BJ (cell line): ENCODE measurements at regions not wholly inside any gene's neighbourhood (a gene's known extent, or its start where the extent isn't known, plus 50 kb on each side); places are given as distances from the start of the nearest gene placed in this dataset.

ENCODE experiments used
- CTCF ChIA-PET: fragments of 350-600 bp; formaldehyde crosslinking; extraction: SDS; loops from one replicate; lab custom pipeline; 2021; ENCODE audit warnings: antibody characterized with exemption, inconsistent platforms; lab: Yijun Ruan, JAX
- POLR2A ChIA-PET: fragments of 300-600 bp; sonication (Branson Sonifier 250); formaldehyde crosslinking; extraction: SDS; loops from one replicate; lab custom pipeline; 2021; ENCODE audit warnings: antibody characterized with exemption; lab: Charles Lee
- DNase-seq: peaks from one replicate; pipeline ENCODE4 v3.0.0-alpha.2; 2011; ENCODE audit warnings: low read depth
- H3K27me3 ChIP-seq: 2 replicates; pipeline ENCODE4 v1.6.0; 2011; ENCODE audit warnings: low read length; ENCODE audit not compliant: control insufficient read depth, insufficient read depth
- H3K36me3 ChIP-seq: 2 replicates; pipeline ENCODE4 v1.5.1; 2011; ENCODE audit warnings: low read length; ENCODE audit not compliant: control insufficient read depth, insufficient read depth
- H3K4me3 ChIP-seq: 2 replicates; pipeline ENCODE4 v1.5.1; 2011; ENCODE audit warnings: low read depth, mild to moderate bottlenecking, control low read depth, low read length
- CTCF ChIP-seq: IDR thresholded peaks from 2 replicates; pipeline ENCODE4 v1.5.1; 2011; ENCODE audit warnings: low read depth, mild to moderate bottlenecking, control low read depth, inconsistent platforms, low read length, moderate library complexity; ENCODE audit not compliant: insufficient read depth

GRCh38 chr11:116148056-116148455 is 624.7 kb downstream of the BUD13 start:
- no peaks in the 10 kb centered on the region for H3K36me3 ChIP-seq
- CTCF ChIA-PET = interaction anchor here (0.6 kb wide), 1 partner anchor 178 kb away, joined by 3 read pairs; no protein-coding TSS in a partner anchor
- H3K27me3 ChIP-seq = no peaks in the 10 kb centered on the region
- POLR2A ChIA-PET = no interaction called here
- no peak for DNase-seq
- no peak overlapping the region for H3K4me3 ChIP-seq
- TF ChIP-seq CTCF = no peak

GRCh38 chr11:116145187-116145865 is 627.5 kb downstream of the BUD13 start:
- no peaks in the 10 kb centered on the region for H3K27me3 ChIP-seq
- DNase-seq = no peak
- CTCF ChIA-PET = no interaction called here
- POLR2A ChIA-PET = no interaction called here
- no peak for TF ChIP-seq CTCF
- no peaks in the 10 kb centered on the region for H3K36me3 ChIP-seq
- H3K4me3 ChIP-seq = no peak overlapping the region

- DNase-seq = no peak
- Histone ChIP-seq H3K4me3 (no peak overlapping the region), H3K36me3 (no peaks in the 10 kb centered on the region), H3K27me3 (no peaks in the 10 kb centered on the region)
- ChIA-PET POLR2A (no interaction called here), CTCF (no interaction called here)
- no peak for TF ChIP-seq CTCF
These were observed 628.3 kb downstream of the BUD13 start for GRCh38 chr11:116144387-116144958.

- ChIA-PET CTCF (no interaction called here), POLR2A (no interaction called here)
- no peak for DNase-seq
- TF ChIP-seq CTCF = no peak
- H3K27me3 ChIP-seq = no peaks in the 10 kb centered on the region
- H3K36me3 ChIP-seq = no peaks in the 10 kb centered on the region
- no peak overlapping the region for H3K4me3 ChIP-seq
These were observed 634.1 kb upstream of the CADM1 start for GRCh38 chr11:116138280-116138679.

GRCh38 chr11:116137753-116138152 is 633.5 kb upstream of the CADM1 start:
- Histone ChIP-seq H3K36me3 (no peaks in the 10 kb centered on the region), H3K27me3 (no peaks in the 10 kb centered on the region), H3K4me3 (no peak overlapping the region)
- ChIA-PET POLR2A (no interaction called here), CTCF (no interaction called here)
- no peak for TF ChIP-seq CTCF
- no peak for DNase-seq
